CD14-positive monocyte (primary cell): ENCODE measurements at regions not wholly inside any gene's neighbourhood (a gene's known extent, or its start where the extent isn't known, plus 50 kb on each side); places are given as distances from the start of the nearest gene placed in this dataset.

Source experiments
- DNase-seq, 3 donors: peaks; one replicate each; pipeline ENCODE4 v3.0.0-alpha.2; 2011 to 2022
- H2AFZ ChIP-seq: 2 replicates; pipeline ENCODE4 v1.6.0; 2012; ENCODE audit warnings: mild to moderate bottlenecking, low read depth, low read length, inconsistent platforms; ENCODE audit not compliant: insufficient read depth, poor library complexity, severe bottlenecking
- H3K27ac ChIP-seq, 2 donors: 1 replicate in 1 of 2; 2 replicates in 1 of 2; pipeline ENCODE4 v1.5.1; 2012 to 2013; ENCODE audit warnings: low read length in 2 of 2, control low read depth in 1 of 2, inconsistent platforms in 1 of 2, low read depth in 1 of 2, mild to moderate bottlenecking in 1 of 2
- H3K27me3 ChIP-seq, 2 donors: one replicate each; pipeline versions ENCODE4 v1.6.0 to v1.6.1; 2011 to 2013; ENCODE audit warnings: low read length in 2 of 2; ENCODE audit not compliant: control insufficient read depth in 2 of 2, insufficient read depth in 2 of 2
- H3K36me3 ChIP-seq, 2 donors: replicated peaks in 1 of 2; 1 replicate in 1 of 2; 2 replicates in 1 of 2; pipeline versions ENCODE4 v1.5.1 to v1.6.1; 2012 to 2013; ENCODE audit warnings: low read length in 2 of 2, control low read depth in 1 of 2, inconsistent platforms in 1 of 2, mild to moderate bottlenecking in 1 of 2; ENCODE audit not compliant: insufficient read depth in 2 of 2, control insufficient read depth in 1 of 2
- H3K4me1 ChIP-seq, 2 donors: 1 replicate in 1 of 2; 2 replicates in 1 of 2; pipeline versions ENCODE4 v1.5.1 to v1.6.1; 2012 to 2013; ENCODE audit warnings: low read length in 2 of 2, control low read depth in 1 of 2, inconsistent platforms in 1 of 2, mild to moderate bottlenecking in 1 of 2, moderate library complexity in 1 of 2; ENCODE audit not compliant: insufficient read depth in 2 of 2, control insufficient read depth in 1 of 2
- H3K4me2 ChIP-seq: replicated peaks from 2 replicates; pipeline ENCODE3; 2012; ENCODE audit warnings: low read length, moderate library complexity, mild to moderate bottlenecking; ENCODE audit not compliant: poor library complexity, severe bottlenecking; ENCODE audit errors: extremely low read depth
- H3K4me3 ChIP-seq, 3 experiments: fragments of 200-600 bp in 1 of 3; sonication (generic) in 1 of 3; replicated peaks in 1 of 3; 1 replicate in 2 of 3; 2 replicates in 1 of 3; pipeline ENCODE4 v1.5.1; 2011 to 2013; ENCODE audit warnings: low read length in 3 of 3, mild to moderate bottlenecking in 3 of 3, control low read depth in 2 of 3, low read depth in 2 of 3, inconsistent platforms in 1 of 3, moderate library complexity in 1 of 3
- H3K79me2 ChIP-seq: 2 replicates; pipeline ENCODE4 v1.6.0; 2012; ENCODE audit warnings: mild to moderate bottlenecking, control low read depth, inconsistent platforms, low read length, moderate library complexity; ENCODE audit not compliant: insufficient read depth
- H3K9ac ChIP-seq: 2 replicates; pipeline ENCODE4 v1.6.0; 2017; ENCODE audit warnings: low read length, mild to moderate bottlenecking; ENCODE audit not compliant: insufficient read depth, poor library complexity, severe bottlenecking
- H3K9me3 ChIP-seq, 2 donors: replicated peaks in 1 of 2; 1 replicate in 1 of 2; 2 replicates in 1 of 2; pipeline versions ENCODE4 v1.5.1 to v1.6.1; 2012 to 2013; ENCODE audit warnings: low read length in 2 of 2, control low read depth in 1 of 2; ENCODE audit not compliant: control insufficient read depth in 1 of 2, insufficient read depth in 1 of 2
- H4K20me1 ChIP-seq: 2 replicates; pipeline ENCODE4 v1.6.0; 2012; ENCODE audit warnings: mild to moderate bottlenecking, low read length, control low read depth, moderate library complexity; ENCODE audit not compliant: insufficient read depth
- H3K27ac Mint-ChIP-seq, 7 donors: one replicate each; pipeline ENCODE4 v1.8.0; 2020; ENCODE audit warnings: mild to moderate bottlenecking in 7 of 7, mixed read lengths in 7 of 7, moderate library complexity in 6 of 7, inconsistent platforms in 2 of 7
- H3K27me3 Mint-ChIP-seq, 3 donors: one replicate each; pipeline ENCODE4 v1.8.0; 2021 to 2022; ENCODE audit warnings: low read depth in 3 of 3, mild to moderate bottlenecking in 3 of 3, mixed read lengths in 3 of 3, moderate library complexity in 3 of 3, inconsistent platforms in 1 of 3
- H3K36me3 Mint-ChIP-seq, 2 donors: one replicate each; pipeline ENCODE4 v1.8.0; 2020; ENCODE audit warnings: mixed read lengths in 2 of 2, inconsistent platforms in 1 of 2, mild to moderate bottlenecking in 1 of 2
- H3K4me1 Mint-ChIP-seq: one replicate; pipeline ENCODE4 v1.8.0; 2020; ENCODE audit warnings: mild to moderate bottlenecking, mixed read lengths
- H3K4me3 Mint-ChIP-seq, 2 donors: one replicate each; pipeline ENCODE4 v1.8.0; 2020; ENCODE audit warnings: mild to moderate bottlenecking in 2 of 2, mixed read lengths in 2 of 2, moderate library complexity in 1 of 2
- H3K9me3 Mint-ChIP-seq, 7 donors: one replicate each; pipeline ENCODE4 v1.8.0; 2020 to 2022; ENCODE audit warnings: mixed read lengths in 7 of 7, mild to moderate bottlenecking in 6 of 7, moderate library complexity in 6 of 7, inconsistent platforms in 2 of 7
- CTCF ChIP-seq: fragments of 200-600 bp; IDR thresholded peaks from one replicate; pipeline ENCODE4 v1.8.0; 2022; ENCODE audit warnings: antibody characterized with exemption, mild to moderate bottlenecking
- WGBS: methylation state at CpG from one replicate; pipeline ENCODE4 v1.1.5; 2013; ENCODE audit warnings: missing lambda C conversion rate; ENCODE audit not compliant: insufficient coverage; 5-methylcytosine and 5-hydroxymethylcytosine counted together
- intact Hi-C, 2 donors: fragments of 100-400 bp; cut with micrococcal nuclease; formaldehyde crosslinking; loops; one replicate each; pipeline versions ENCODE4 v1.15.0 to v1.15.1; 2023

GRCh38 chr10:118401708-118402193 lies 59.6 kb upstream of the FAM204A start:
- H3K4me1 Mint-ChIP-seq = no peaks in the 10 kb centered on the region
- no peak for TF ChIP-seq CTCF
- Histone ChIP-seq H2AFZ (no peak overlapping the region), H3K4me2 (no peak overlapping the region), H3K4me3 (no peak overlapping the region), H3K4me1 (no peaks in the 10 kb centered on the region), H3K9ac (no peak overlapping the region), H3K27ac (no peak overlapping the region), H3K9me3 (no peaks in the 10 kb centered on the region), H3K36me3 (no peaks in the 10 kb centered on the region), H4K20me1 (no peaks in the 10 kb centered on the region), H3K27me3 (peaks cover 0 to 2% of the 10 kb centered on the region in 2 donors), H3K79me2 (no peaks in the 10 kb centered on the region)
- no peak overlapping the region for H3K27ac Mint-ChIP-seq
- peaks cover 6 to 15% (median 9%) of the 10 kb centered on the region in 3 donors for H3K27me3 Mint-ChIP-seq
- no peak overlapping the region for H3K4me3 Mint-ChIP-seq
- DNase-seq = no peak
- no peaks in the 10 kb centered on the region for H3K36me3 Mint-ChIP-seq
- intact Hi-C loops = no loop called here
- no CpG with 5 or more reads among the region's 2 CpGs for WGBS
- H3K9me3 Mint-ChIP-seq = peaks cover 0 to 4% (median 1%) of the 10 kb centered on the region in 7 donors

- DNase-seq = no peak
- peak overlapping the region in 1 of 7 donors; percentile 25 for H3K27ac Mint-ChIP-seq
- H3K27me3 ChIP-seq = no peaks in the 10 kb centered on the region
- H4K20me1 ChIP-seq = no peaks in the 10 kb centered on the region
- no peak overlapping the region for H3K4me3 ChIP-seq
- H3K36me3 Mint-ChIP-seq = no peaks in the 10 kb centered on the region
- H3K36me3 ChIP-seq = no peaks in the 10 kb centered on the region
- H3K9me3 ChIP-seq = no peaks in the 10 kb centered on the region
- WGBS = 85% methylated on average over 4 of the region's 4 CpGs
- TF ChIP-seq CTCF = no peak
- H3K79me2 ChIP-seq = no peaks in the 10 kb centered on the region
- H2AFZ ChIP-seq = no peak overlapping the region
- H3K9ac ChIP-seq = no peak overlapping the region
- H3K27ac ChIP-seq = no peak overlapping the region
- H3K4me1 Mint-ChIP-seq = peaks cover 12% of the 10 kb centered on the region
- H3K4me3 Mint-ChIP-seq = no peak overlapping the region
- H3K9me3 Mint-ChIP-seq = peaks cover 0 to 4% (median 0%) of the 10 kb centered on the region in 7 donors
- H3K4me2 ChIP-seq = no peak overlapping the region
- peaks cover 12 to 17% of the 10 kb centered on the region in 2 donors for H3K4me1 ChIP-seq
- intact Hi-C loops = no loop called here
- H3K27me3 Mint-ChIP-seq = peaks cover 5 to 7% (median 6%) of the 10 kb centered on the region in 3 donors
These were observed 55.3 kb upstream of the FAM204A start for GRCh38 chr10:118397391-118397790.
